Esophagus muscularis mucosa (tissue), 3 donors: ENCODE measurements at regions not wholly inside any gene's neighbourhood (a gene's known extent, or its start where the extent isn't known, plus 50 kb on each side); places are given as distances from the start of the nearest gene placed in this dataset.

Experiments used
- POLR2A ChIP-seq: fragments of 450-650 bp; IDR thresholded peaks from one replicate; pipeline ENCODE4 v1.6.1; 2017; ENCODE audit warnings: antibody characterized with exemption, moderate library complexity, mild to moderate bottlenecking, low read depth
- TF ChIP-seq, protein P1 (sequence below), 3 experiments: fragments of 200-600 bp in 2 of 3; fragments of 450-650 bp in 1 of 3; sonication (generic) in 2 of 3; IDR thresholded peaks; one replicate each; pipeline ENCODE4 v1.5.1; 2017 to 2019; ENCODE audit warnings: antibody characterized with exemption in 3 of 3, mild to moderate bottlenecking in 2 of 3, moderate library complexity in 1 of 3

DNA sequence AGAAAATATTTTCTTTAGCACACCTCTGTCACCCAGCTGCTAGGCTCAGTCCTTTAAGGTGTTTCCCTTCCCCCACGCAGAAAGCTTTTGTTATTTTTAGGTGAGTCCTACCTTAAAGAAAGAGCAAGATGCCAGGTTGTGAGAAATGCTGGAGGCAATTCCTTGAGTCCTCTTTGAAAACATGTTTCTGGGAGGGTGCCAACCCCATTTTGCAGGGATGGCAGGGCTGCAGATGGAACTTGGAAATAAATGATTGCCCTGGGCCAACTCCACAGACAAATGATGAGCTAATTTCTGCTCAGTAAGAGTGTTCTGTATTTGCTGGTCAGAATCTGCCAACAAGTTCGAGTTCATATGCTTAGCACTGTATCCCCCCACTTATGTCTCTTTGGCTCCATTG lies 119.2 kb upstream of the RAB3GAP2 start:
- TF ChIP-seq, protein P1, sequence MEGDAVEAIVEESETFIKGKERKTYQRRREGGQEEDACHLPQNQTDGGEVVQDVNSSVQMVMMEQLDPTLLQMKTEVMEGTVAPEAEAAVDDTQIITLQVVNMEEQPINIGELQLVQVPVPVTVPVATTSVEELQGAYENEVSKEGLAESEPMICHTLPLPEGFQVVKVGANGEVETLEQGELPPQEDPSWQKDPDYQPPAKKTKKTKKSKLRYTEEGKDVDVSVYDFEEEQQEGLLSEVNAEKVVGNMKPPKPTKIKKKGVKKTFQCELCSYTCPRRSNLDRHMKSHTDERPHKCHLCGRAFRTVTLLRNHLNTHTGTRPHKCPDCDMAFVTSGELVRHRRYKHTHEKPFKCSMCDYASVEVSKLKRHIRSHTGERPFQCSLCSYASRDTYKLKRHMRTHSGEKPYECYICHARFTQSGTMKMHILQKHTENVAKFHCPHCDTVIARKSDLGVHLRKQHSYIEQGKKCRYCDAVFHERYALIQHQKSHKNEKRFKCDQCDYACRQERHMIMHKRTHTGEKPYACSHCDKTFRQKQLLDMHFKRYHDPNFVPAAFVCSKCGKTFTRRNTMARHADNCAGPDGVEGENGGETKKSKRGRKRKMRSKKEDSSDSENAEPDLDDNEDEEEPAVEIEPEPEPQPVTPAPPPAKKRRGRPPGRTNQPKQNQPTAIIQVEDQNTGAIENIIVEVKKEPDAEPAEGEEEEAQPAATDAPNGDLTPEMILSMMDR (IDR thresholded peaks at IDR 0.05): no peak
- no peak for TF ChIP-seq POLR2A
